Stimulated activated CD8-positive, alpha-beta memory T cell treated with anti-CD3 and anti-CD28 coated beads, Interleukin-2, amount 100 ng/mL, for 1 hour (primary cell): ENCODE measurements at regions not wholly inside any gene's neighbourhood (a gene's known extent, or its start where the extent isn't known, plus 50 kb on each side); places are given as distances from the start of the nearest gene placed in this dataset.
"Not testable (repeated sequence)": the region's sequence is repeated elsewhere in the genome, so short reads cannot be mapped to it uniquely, and the experiment has no call there.

Source experiments
- DNase-seq, 2 donors: peaks; one replicate each; pipeline ENCODE4 v3.0.0-alpha.2; 2020; ENCODE audit warnings: low read depth in 2 of 2

GRCh38 chr10:21145751-21146435 is 248.8 kb upstream of the NEBL start:
- DNase-seq: no peak

GRCh38 chr10:21144047-21144446 is 246.9 kb upstream of the NEBL start:
- no peak for DNase-seq

- no peak for DNase-seq
These were observed 244.9 kb upstream of the NEBL start for GRCh38 chr10:21141946-21142492.

- no peak for DNase-seq
These were observed 241.7 kb upstream of the NEBL start for GRCh38 chr10:21138769-21139340.

GRCh38 chr10:21135023-21135931 is 238.2 kb upstream of the NEBL start:
- DNase-seq: no peak

- no peak for DNase-seq
These were observed 237.5 kb upstream of the NEBL start for GRCh38 chr10:21134645-21135022.

GRCh38 chr10:21130683-21131442 is 233.8 kb upstream of the NEBL start:
- no peak for DNase-seq

GRCh38 chr10:21130108-21130507 is 233.0 kb upstream of the NEBL start:
- no peak for DNase-seq

- DNase-seq: no peak
These were observed 228.5 kb upstream of the NEBL start for GRCh38 chr10:21125471-21126228.

- no peak for DNase-seq
These were observed 225.8 kb upstream of the NEBL start for GRCh38 chr10:21122907-21123306.

- not testable (repeated sequence) for DNase-seq
These were observed 224.7 kb upstream of the NEBL start for GRCh38 chr10:21121822-21122221.

GRCh38 chr10:21114683-21115082 is 217.6 kb upstream of the NEBL start:
- DNase-seq: no peak

GRCh38 chr10:21110358-21110757 is 213.2 kb upstream of the NEBL start:
- no peak for DNase-seq

- DNase-seq: not testable (repeated sequence)
These were observed 209.8 kb upstream of the NEBL start for GRCh38 chr10:21106931-21107330.

- DNase-seq: not testable (repeated sequence)
These were observed 208.2 kb upstream of the NEBL start for GRCh38 chr10:21105331-21105730.

- DNase-seq: no peak
These were observed 203.9 kb upstream of the NEBL start for GRCh38 chr10:21100871-21101514.

- DNase-seq: no peak
These were observed 203.1 kb upstream of the NEBL start for GRCh38 chr10:21100190-21100589.

GRCh38 chr10:21099291-21100062 is 202.4 kb upstream of the NEBL start:
- no peak for DNase-seq

- no peak for DNase-seq
These were observed 200.8 kb upstream of the NEBL start for GRCh38 chr10:21097926-21098355.
